HEK293T (cell line): ENCODE measurements at regions not wholly inside any gene's neighbourhood (a gene's known extent, or its start where the extent isn't known, plus 50 kb on each side); places are given as distances from the start of the nearest gene placed in this dataset.

Experiments used
- ARNT ChIP-seq: fragments of 450-650 bp; IDR thresholded peaks from 2 replicates; pipeline ENCODE4 v1.6.1; 2017; ENCODE audit warnings: mild to moderate bottlenecking
- BHLHE40 ChIP-seq: fragments of 450-650 bp; IDR thresholded peaks from 2 replicates; pipeline ENCODE4 v1.6.1; 2016; ENCODE audit warnings: mild to moderate bottlenecking, moderate library complexity, borderline replicate concordance
- ELF4 ChIP-seq: fragments of 450-650 bp; IDR thresholded peaks from 2 replicates; pipeline ENCODE4 v1.6.1; 2017; ENCODE audit warnings: antibody characterized with exemption
- FOXK2 ChIP-seq: fragments of 450-650 bp; IDR thresholded peaks from 2 replicates; pipeline ENCODE4 v1.6.1; 2016; ENCODE audit warnings: mild to moderate bottlenecking
- FOXM1 ChIP-seq: fragments of 450-650 bp; IDR thresholded peaks from 2 replicates; pipeline ENCODE4 v1.6.1; 2017; ENCODE audit warnings: mild to moderate bottlenecking, borderline replicate concordance
- NFRKB ChIP-seq: fragments of 450-650 bp; IDR thresholded peaks from 2 replicates; pipeline ENCODE4 v1.6.1; 2016; ENCODE audit warnings: mild to moderate bottlenecking, moderate library complexity
- SP1 ChIP-seq: fragments of 450-650 bp; IDR thresholded peaks from 2 replicates; pipeline ENCODE4 v1.6.1; 2017
- SUZ12 ChIP-seq: fragments of 450-650 bp; IDR thresholded peaks from 2 replicates; pipeline ENCODE4 v1.6.1; 2016; ENCODE audit warnings: mild to moderate bottlenecking
- TARDBP ChIP-seq: fragments of 450-650 bp; IDR thresholded peaks from 2 replicates; pipeline ENCODE4 v1.6.1; 2016

DNA sequence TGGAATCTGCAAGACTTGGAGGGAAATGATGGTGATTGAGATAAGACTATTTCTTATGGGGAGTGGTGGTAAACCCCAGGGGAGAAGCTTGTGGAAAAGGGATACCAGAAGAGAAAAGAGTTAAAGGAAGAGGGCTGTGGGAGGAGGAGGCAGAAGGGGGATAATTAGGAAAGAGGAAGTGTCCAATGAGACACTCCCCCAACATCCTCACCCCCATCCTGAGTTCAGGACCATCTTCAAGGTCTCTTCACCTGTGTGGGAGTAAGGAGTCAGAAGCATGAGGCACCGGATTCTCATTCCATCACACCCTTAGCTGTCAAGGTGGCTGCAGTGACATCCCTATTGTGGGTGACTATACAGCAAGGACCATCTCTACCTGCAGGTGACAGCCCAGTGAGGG lies 106.6 kb upstream of the POC5 start:
- no peak for TF ChIP-seq TARDBP
- TF ChIP-seq ELF4, result no peak
- TF ChIP-seq NFRKB, result no peak
- TF ChIP-seq FOXK2, result no peak
- no peak for TF ChIP-seq SUZ12
- no peak for TF ChIP-seq SP1
- TF ChIP-seq FOXM1, result no peak
- no peak for TF ChIP-seq ARNT
- no peak for TF ChIP-seq BHLHE40
